Glutamatergic neuron (in vitro differentiated cells): ENCODE measurements at regions not wholly inside any gene's neighbourhood (a gene's known extent, or its start where the extent isn't known, plus 50 kb on each side); places are given as distances from the start of the nearest gene placed in this dataset.
A peak's percentile ranks its signal among the peaks of the same experiment; 100 is the strongest.

Source experiments
- DNase-seq: peaks from one replicate; pipeline ENCODE4 v3.0.0; 2022
- H3K27ac Mint-ChIP-seq: one replicate; pipeline ENCODE4 v1.8.0; 2020; ENCODE audit warnings: mild to moderate bottlenecking, mixed read lengths, inconsistent platforms; ENCODE audit not compliant: unreplicated experiment
- H3K27me3 Mint-ChIP-seq: one replicate; pipeline ENCODE4 v1.8.0; 2020; ENCODE audit warnings: mild to moderate bottlenecking, moderate library complexity, mixed read lengths, inconsistent platforms; ENCODE audit not compliant: unreplicated experiment
- H3K36me3 Mint-ChIP-seq: one replicate; pipeline ENCODE4 v1.8.0; 2020; ENCODE audit warnings: mild to moderate bottlenecking, mixed read lengths, inconsistent platforms; ENCODE audit not compliant: unreplicated experiment
- H3K4me1 Mint-ChIP-seq: one replicate; pipeline ENCODE4 v1.8.0; 2020; ENCODE audit warnings: mild to moderate bottlenecking, low read depth, mixed read lengths, inconsistent platforms; ENCODE audit not compliant: unreplicated experiment
- H3K4me3 Mint-ChIP-seq: one replicate; pipeline ENCODE4 v1.8.0; 2020; ENCODE audit warnings: mild to moderate bottlenecking, mixed read lengths, inconsistent platforms; ENCODE audit not compliant: unreplicated experiment
- H3K9me3 Mint-ChIP-seq: one replicate; pipeline ENCODE4 v1.8.0; 2020; ENCODE audit warnings: mild to moderate bottlenecking, moderate library complexity, mixed read lengths, inconsistent platforms; ENCODE audit not compliant: unreplicated experiment
- CTCF ChIP-seq: fragments of 200-600 bp; sonication (generic); IDR thresholded peaks from one replicate; pipeline ENCODE4 v1.5.0; 2021; ENCODE audit not compliant: partially characterized antibody, unreplicated experiment

GRCh38 chr5:25641124-25641523, 996.3 kb upstream of the CDH10 start:
- H3K27ac Mint-ChIP-seq = no peak overlapping the region

GRCh38 chr5:25619273-25619672, 974.5 kb upstream of the CDH10 start:
- no peaks in the 10 kb centered on the region for H3K9me3 Mint-ChIP-seq
- H3K4me3 Mint-ChIP-seq = no peak overlapping the region
- peaks cover 3% of the 10 kb centered on the region for H3K4me1 Mint-ChIP-seq
- H3K27ac Mint-ChIP-seq = no peak overlapping the region
- no peak for DNase-seq
- H3K36me3 Mint-ChIP-seq = no peaks in the 10 kb centered on the region
- no peaks in the 10 kb centered on the region for H3K27me3 Mint-ChIP-seq
- TF ChIP-seq CTCF = no peak

More at GRCh38 chr5:25641124-25641523, 996.3 kb upstream of the CDH10 start:
- H3K36me3 Mint-ChIP-seq = no peaks in the 10 kb centered on the region
- H3K4me1 Mint-ChIP-seq = no peaks in the 10 kb centered on the region
- no peaks in the 10 kb centered on the region for H3K9me3 Mint-ChIP-seq
- no peak for DNase-seq
- no peaks in the 10 kb centered on the region for H3K27me3 Mint-ChIP-seq
- H3K4me3 Mint-ChIP-seq = no peak overlapping the region
- TF ChIP-seq CTCF = no peak

- TF ChIP-seq CTCF = no peak
- no peak overlapping the region for H3K4me3 Mint-ChIP-seq
- DNase-seq = no peak
- no peaks in the 10 kb centered on the region for H3K9me3 Mint-ChIP-seq
- no peaks in the 10 kb centered on the region for H3K27me3 Mint-ChIP-seq
- no peaks in the 10 kb centered on the region for H3K36me3 Mint-ChIP-seq
- H3K27ac Mint-ChIP-seq = no peak overlapping the region
- peaks cover 3% of the 10 kb centered on the region for H3K4me1 Mint-ChIP-seq
These were observed 974.0 kb upstream of the CDH10 start for GRCh38 chr5:25618821-25619220.

DNA sequence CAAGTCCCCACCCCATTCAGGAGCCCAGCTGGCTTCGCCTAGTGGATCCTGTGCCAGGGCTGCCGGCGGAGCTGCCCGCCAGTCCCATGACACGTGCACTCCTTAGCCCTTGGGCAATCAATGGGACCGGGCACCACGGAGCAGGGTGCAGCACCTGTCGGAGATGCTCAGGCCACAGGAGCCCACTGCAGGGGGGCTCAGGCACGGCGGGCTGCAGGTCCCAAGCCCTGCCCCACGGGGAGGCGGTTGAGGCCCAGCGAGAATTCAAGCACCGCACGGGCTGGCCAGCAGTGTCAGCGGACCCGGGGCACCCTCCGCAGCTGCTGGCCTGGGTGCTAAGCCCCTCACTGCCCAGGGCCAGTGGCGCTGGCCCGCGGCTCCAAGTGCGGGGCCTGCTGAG, 969.7 kb upstream of the CDH10 start:
- Mint-ChIP-seq H3K9me3 (peaks cover 3% of the 10 kb centered on the region), H3K4me1 (peaks cover 3% of the 10 kb centered on the region), H3K36me3 (no peaks in the 10 kb centered on the region), H3K4me3 (no peak overlapping the region), H3K27ac (no peak overlapping the region), H3K27me3 (no peaks in the 10 kb centered on the region)
- TF ChIP-seq CTCF = no peak
- peak; percentile 14 for DNase-seq

DNA sequence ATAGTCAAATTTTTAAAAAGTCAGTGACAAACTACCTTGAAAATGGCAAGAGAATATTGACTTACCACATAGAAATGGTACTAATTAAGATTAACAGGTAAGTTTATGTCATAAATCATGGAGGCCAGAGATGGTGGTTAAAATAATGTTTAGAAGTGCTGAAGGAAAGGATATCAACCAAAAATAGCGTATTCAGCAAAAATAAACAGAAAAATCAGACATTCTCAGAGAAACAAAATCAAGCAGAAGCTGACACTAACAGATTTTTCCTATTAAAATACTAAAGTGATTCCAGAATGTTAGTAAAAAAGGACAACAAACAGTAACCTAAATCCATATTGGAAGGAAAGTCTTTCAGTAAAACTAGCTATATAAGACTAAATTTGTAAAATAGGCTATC, 959.9 kb upstream of the CDH10 start:
- H3K4me3 Mint-ChIP-seq = no peak overlapping the region
- DNase-seq = no peak
- no peaks in the 10 kb centered on the region for H3K9me3 Mint-ChIP-seq
- no peaks in the 10 kb centered on the region for H3K36me3 Mint-ChIP-seq
- no peak for TF ChIP-seq CTCF
- H3K27me3 Mint-ChIP-seq = no peaks in the 10 kb centered on the region
- no peak overlapping the region for H3K27ac Mint-ChIP-seq
- H3K4me1 Mint-ChIP-seq = no peaks in the 10 kb centered on the region
